Keratinocyte (primary cell): ENCODE measurements at regions not wholly inside any gene's neighbourhood (a gene's known extent, or its start where the extent isn't known, plus 50 kb on each side); places are given as distances from the start of the nearest gene placed in this dataset.

Experiments
- DNase-seq: peaks from one replicate; pipeline ENCODE4 v3.0.0-alpha.2; 2011; ENCODE audit warnings: low read depth, missing footprints, low spot score
- FAIRE-seq: peaks from 2 replicates; lab custom pipeline; 2011; peaks lifted over from hg19 to GRCh38; lab: Jason Lieb, UNC
- H2AFZ ChIP-seq: 2 replicates; pipeline ENCODE4 v1.6.0; 2012; ENCODE audit warnings: low read length, control low read depth, inconsistent platforms; ENCODE audit not compliant: control insufficient read depth
- H3K27ac ChIP-seq: 2 replicates; pipeline ENCODE4 v1.5.1; 2011; ENCODE audit warnings: low read length; ENCODE audit not compliant: control insufficient read depth, insufficient read depth
- H3K27me3 ChIP-seq: 3 replicates; pipeline ENCODE4 v1.6.0; 2011; ENCODE audit warnings: low read length; ENCODE audit not compliant: control insufficient read depth, insufficient read depth; ENCODE audit errors: extremely low read depth
- H3K36me3 ChIP-seq, 2 experiments: 2 replicates in 1 of 2; 3 replicates in 1 of 2; pipeline ENCODE4 v1.5.1; 2011; ENCODE audit warnings: low read length in 2 of 2, mild to moderate bottlenecking in 1 of 2; ENCODE audit not compliant: control insufficient read depth in 2 of 2, insufficient read depth in 2 of 2; ENCODE audit errors: extremely low read depth in 1 of 2
- H3K4me1 ChIP-seq: 3 replicates; pipeline ENCODE4 v1.5.1; 2011; ENCODE audit warnings: low read length; ENCODE audit not compliant: control insufficient read depth, insufficient read depth; ENCODE audit errors: extremely low read depth
- H3K4me2 ChIP-seq: 3 replicates; pipeline ENCODE4 v1.6.0; 2011; ENCODE audit warnings: low read depth, low read length; ENCODE audit not compliant: control insufficient read depth, insufficient read depth; ENCODE audit errors: extremely low read depth
- H3K4me3 ChIP-seq, 3 experiments: fragments of 200-600 bp in 1 of 3; sonication (generic) in 1 of 3; 2 replicates in 2 of 3; 3 replicates in 1 of 3; pipeline ENCODE4 v1.5.1; 2011 to 2016; ENCODE audit warnings: low read length in 3 of 3, mild to moderate bottlenecking in 3 of 3, control low read depth in 2 of 3, inconsistent platforms in 1 of 3, low read depth in 1 of 3, mixed read lengths in 1 of 3, mixed run types in 1 of 3, moderate library complexity in 1 of 3; ENCODE audit not compliant: control insufficient read depth in 2 of 3, insufficient read depth in 2 of 3; ENCODE audit errors: extremely low read depth in 1 of 3
- H3K79me2 ChIP-seq: 2 replicates; pipeline ENCODE4 v1.6.0; 2012; ENCODE audit warnings: low read length; ENCODE audit not compliant: control insufficient read depth, insufficient read depth
- H3K9ac ChIP-seq: 3 replicates; pipeline ENCODE4 v1.6.0; 2011; ENCODE audit warnings: low read length; ENCODE audit not compliant: control insufficient read depth, insufficient read depth; ENCODE audit errors: extremely low read depth
- H3K9me1 ChIP-seq: 3 replicates; pipeline ENCODE4 v1.6.0; 2011; ENCODE audit warnings: low read length; ENCODE audit not compliant: control insufficient read depth, insufficient read depth; ENCODE audit errors: extremely low read depth
- H3K9me3 ChIP-seq: 2 replicates; pipeline ENCODE4 v1.5.1; 2012; ENCODE audit warnings: low read depth, low read length; ENCODE audit not compliant: control insufficient read depth
- H4K20me1 ChIP-seq: 3 replicates; pipeline ENCODE4 v1.6.0; 2011; ENCODE audit warnings: low read length; ENCODE audit not compliant: control insufficient read depth, insufficient read depth; ENCODE audit errors: extremely low read depth
- CTCF ChIP-seq, 3 experiments: IDR thresholded peaks in 1 of 3; conservative IDR thresholded peaks in 1 of 3; optimal IDR thresholded peaks in 1 of 3; 2 replicates in 2 of 3; 3 replicates in 1 of 3; pipeline versions ENCODE3 to v1.5.1; 2011; ENCODE audit warnings: low read length in 3 of 3, mild to moderate bottlenecking in 3 of 3, moderate library complexity in 2 of 3, control low read depth in 1 of 3, inconsistent platforms in 1 of 3; ENCODE audit not compliant: insufficient read depth in 2 of 3; ENCODE audit errors: extremely low read depth in 1 of 3
- EZH2 ChIP-seq: IDR thresholded peaks from one replicate; pipeline ENCODE4 v1.6.1; 2012; ENCODE audit warnings: inconsistent platforms, mild to moderate bottlenecking, low read length, moderate library complexity
- dilution Hi-C: fragments of 300-500 bp; cut with MboI; formaldehyde crosslinking; loops from one replicate; pipeline ENCODE4 v1.7.0; 2020; ENCODE audit warnings: low sequenced_read_pairs; ENCODE audit not compliant: extremely low pct_ligation_motif_present

GRCh38 chr5:179418972-179419371 is 73.7 kb upstream of the ADAMTS2 start:
- Histone ChIP-seq H3K4me2 (no peak overlapping the region), H4K20me1 (no peaks in the 10 kb centered on the region), H3K9me1 (no peaks in the 10 kb centered on the region), H2AFZ (no peak overlapping the region), H3K36me3 (no peaks in the 10 kb centered on the region), H3K79me2 (no peaks in the 10 kb centered on the region), H3K4me3 (no peak overlapping the region), H3K27ac (no peak overlapping the region), H3K27me3 (no peaks in the 10 kb centered on the region), H3K4me1 (no peaks in the 10 kb centered on the region), H3K9ac (no peak overlapping the region), H3K9me3 (peaks cover 10% of the 10 kb centered on the region)
- FAIRE-seq = no peak
- DNase-seq = no peak
- TF ChIP-seq CTCF (optimal IDR thresholded peaks at IDR 0.05 in 1 of 3, IDR thresholded peaks at IDR 0.05 in 1 of 3, conservative IDR thresholded peaks at IDR 0.05 in 1 of 3; ENCODE audit: extremely low read depth in 1 of 3, insufficient read depth in 2 of 3, low read length in 3 of 3) (no peak), EZH2 (no peak)
- dilution Hi-C loops = no loop called here

GRCh38 chr5:179417696-179418095 is 72.4 kb upstream of the ADAMTS2 start:
- DNase-seq (no peak), FAIRE-seq (no peak)
- Histone ChIP-seq H3K4me1 (no peaks in the 10 kb centered on the region), H4K20me1 (no peaks in the 10 kb centered on the region), H3K79me2 (no peaks in the 10 kb centered on the region), H3K9ac (no peak overlapping the region), H3K9me1 (no peaks in the 10 kb centered on the region), H3K4me3 (no peak overlapping the region), H3K36me3 (no peaks in the 10 kb centered on the region), H3K27me3 (no peaks in the 10 kb centered on the region), H3K27ac (no peak overlapping the region), H2AFZ (no peak overlapping the region), H3K4me2 (no peak overlapping the region), H3K9me3 (peaks cover 11% of the 10 kb centered on the region)
- dilution Hi-C loops = no loop called here
- TF ChIP-seq CTCF (optimal IDR thresholded peaks at IDR 0.05 in 1 of 3, IDR thresholded peaks at IDR 0.05 in 1 of 3, conservative IDR thresholded peaks at IDR 0.05 in 1 of 3; ENCODE audit: extremely low read depth in 1 of 3, insufficient read depth in 2 of 3, low read length in 3 of 3) (no peak), EZH2 (no peak)
